H9 (cell line): ENCODE measurements at regions not wholly inside any gene's neighbourhood (a gene's known extent, or its start where the extent isn't known, plus 50 kb on each side); places are given as distances from the start of the nearest gene placed in this dataset.

Source experiments
- DNase-seq: peaks from one replicate; pipeline ENCODE4 v3.0.0-alpha.2; 2017
- H2AFZ ChIP-seq: one replicate; pipeline ENCODE4 v1.6.1; 2013; ENCODE audit warnings: mild to moderate bottlenecking, low read length, control low read depth, moderate library complexity
- H2AK5ac ChIP-seq: 2 replicates; pipeline ENCODE4 v1.6.1; 2013; ENCODE audit warnings: low read length, control low read depth, mixed read lengths; ENCODE audit not compliant: insufficient read length
- H2BK120ac ChIP-seq: one replicate; pipeline ENCODE4 v1.6.1; 2013; ENCODE audit warnings: low read depth, mild to moderate bottlenecking, low read length, control low read depth, inconsistent platforms; ENCODE audit not compliant: poor library complexity, severe bottlenecking
- H2BK12ac ChIP-seq: 2 replicates; pipeline ENCODE4 v1.6.1; 2013; ENCODE audit warnings: low read length, control low read depth, mixed read lengths, low read depth; ENCODE audit not compliant: insufficient read length
- H2BK15ac ChIP-seq: 2 replicates; pipeline ENCODE4 v1.6.1; 2013; ENCODE audit warnings: low read depth, low read length, control low read depth
- H2BK20ac ChIP-seq: one replicate; pipeline ENCODE4 v1.6.1; 2013; ENCODE audit warnings: low read depth, mild to moderate bottlenecking, low read length, control low read depth, inconsistent platforms; ENCODE audit not compliant: poor library complexity, severe bottlenecking
- H2BK5ac ChIP-seq: 2 replicates; pipeline ENCODE4 v1.6.1; 2013; ENCODE audit warnings: low read length, control low read depth, mixed read lengths; ENCODE audit not compliant: insufficient read length
- H3K14ac ChIP-seq: 2 replicates; pipeline ENCODE4 v1.6.1; 2013; ENCODE audit warnings: low read length, control low read depth; ENCODE audit not compliant: insufficient read depth
- H3K18ac ChIP-seq: 2 replicates; pipeline ENCODE4 v1.6.1; 2013; ENCODE audit warnings: low read depth, mild to moderate bottlenecking, mixed read lengths, low read length, control low read depth; ENCODE audit not compliant: insufficient read length
- H3K23ac ChIP-seq: 2 replicates; pipeline ENCODE4 v1.6.1; 2013; ENCODE audit warnings: low read length, control low read depth, mixed read lengths, low read depth; ENCODE audit not compliant: insufficient read length
- H3K23me2 ChIP-seq: 2 replicates; pipeline ENCODE4 v1.6.1; 2013; ENCODE audit warnings: low read depth, mild to moderate bottlenecking, mixed read lengths, low read length, control low read depth; ENCODE audit not compliant: insufficient read length, poor library complexity, severe bottlenecking
- H3K27ac ChIP-seq: 2 replicates; pipeline ENCODE4 v1.5.1; 2013; ENCODE audit warnings: low read length, control low read depth, mixed read lengths, low read depth; ENCODE audit not compliant: insufficient read length
- H3K27me3 ChIP-seq: 2 replicates; pipeline ENCODE4 v1.6.1; 2013; ENCODE audit warnings: low read length, control low read depth, inconsistent platforms; ENCODE audit not compliant: insufficient read depth
- H3K4ac ChIP-seq: 2 replicates; pipeline ENCODE4 v1.6.1; 2013; ENCODE audit warnings: low read depth, mild to moderate bottlenecking, control low read depth, inconsistent platforms, low read length, moderate library complexity
- H3K4me1 ChIP-seq: 2 replicates; pipeline ENCODE4 v1.6.1; 2013; ENCODE audit warnings: low read length, control low read depth, inconsistent platforms; ENCODE audit not compliant: insufficient read depth
- H3K4me2 ChIP-seq: 2 replicates; pipeline ENCODE4 v1.6.1; 2013; ENCODE audit warnings: low read length, control low read depth, mixed read lengths; ENCODE audit not compliant: insufficient read length, insufficient read depth
- H3K56ac ChIP-seq: 2 replicates; pipeline ENCODE4 v1.6.1; 2013; ENCODE audit warnings: low read depth, mild to moderate bottlenecking, mixed read lengths, low read length, control low read depth; ENCODE audit not compliant: insufficient read length
- H3K79me1 ChIP-seq: 2 replicates; pipeline ENCODE4 v1.6.1; 2013; ENCODE audit warnings: low read depth, mild to moderate bottlenecking, moderate library complexity, low read length, control low read depth, inconsistent platforms; ENCODE audit not compliant: insufficient read depth, poor library complexity, severe bottlenecking
- H3K79me2 ChIP-seq: 2 replicates; pipeline ENCODE4 v1.6.1; 2013; ENCODE audit warnings: low read length, control low read depth, inconsistent platforms; ENCODE audit not compliant: insufficient read depth
- H3K9ac ChIP-seq: 2 replicates; pipeline ENCODE4 v1.6.1; 2013; ENCODE audit warnings: low read length, control low read depth, mixed read lengths; ENCODE audit not compliant: insufficient read length; ENCODE audit errors: extremely low read depth
- H3K9me3 ChIP-seq: one replicate; pipeline ENCODE4 v1.6.1; 2013; ENCODE audit warnings: low read depth, low read length, inconsistent platforms; ENCODE audit not compliant: control insufficient read depth
- H3T11ph ChIP-seq: one replicate; pipeline ENCODE4 v1.6.1; 2013; ENCODE audit warnings: mild to moderate bottlenecking, low read length, control low read depth, inconsistent platforms
- H4K20me1 ChIP-seq: one replicate; pipeline ENCODE4 v1.6.1; 2013; ENCODE audit not compliant: control insufficient read depth, insufficient read length, insufficient read depth
- H4K5ac ChIP-seq: 2 replicates; pipeline ENCODE4 v1.6.1; 2013; ENCODE audit warnings: low read depth, mild to moderate bottlenecking, mixed read lengths, low read length, control low read depth; ENCODE audit not compliant: insufficient read length
- H4K8ac ChIP-seq: replicated peaks from 2 replicates; pipeline ENCODE4 v1.6.1; 2013; ENCODE audit warnings: low read length, control low read depth, mixed read lengths, low read depth; ENCODE audit not compliant: insufficient read length
- H4K91ac ChIP-seq: 2 replicates; pipeline ENCODE4 v1.6.1; 2013; ENCODE audit warnings: low read depth, mild to moderate bottlenecking, moderate library complexity, mixed read lengths, low read length, control low read depth; ENCODE audit not compliant: insufficient read length
- H3K27ac Mint-ChIP-seq, 3 experiments: 2 replicates in 2 of 3; 3 replicates in 1 of 3; pipeline ENCODE4 v1.8.0; 2020 to 2021; ENCODE audit warnings: mixed read lengths in 3 of 3, mild to moderate bottlenecking in 1 of 3, moderate library complexity in 1 of 3
- H3K27me3 Mint-ChIP-seq: 2 replicates; pipeline ENCODE4 v1.8.0; 2021; ENCODE audit warnings: low read depth, mild to moderate bottlenecking, moderate library complexity, mixed read lengths
- H3K36me3 Mint-ChIP-seq, 3 experiments: 2 replicates in 2 of 3; 3 replicates in 1 of 3; pipeline ENCODE4 v1.8.0; 2020 to 2021; ENCODE audit warnings: low read depth in 3 of 3, mixed read lengths in 3 of 3; ENCODE audit not compliant: insufficient read depth in 1 of 3
- H3K4me1 Mint-ChIP-seq, 2 experiments: 2 replicates each; pipeline ENCODE4 v1.8.0; 2020; ENCODE audit warnings: mixed read lengths in 2 of 2
- H3K4me3 Mint-ChIP-seq, 2 experiments: 2 replicates in 1 of 2; 3 replicates in 1 of 2; pipeline ENCODE4 v1.8.0; 2020 to 2021; ENCODE audit warnings: mild to moderate bottlenecking in 2 of 2, mixed read lengths in 2 of 2, moderate library complexity in 1 of 2
- H3K9me3 Mint-ChIP-seq, 2 experiments: 2 replicates in 1 of 2; 3 replicates in 1 of 2; pipeline ENCODE4 v1.8.0; 2020; ENCODE audit warnings: mild to moderate bottlenecking in 2 of 2, mixed read lengths in 2 of 2, moderate library complexity in 1 of 2
- WGBS: extraction: QIAGEN DNeasy Blood & Tissue Kit; methylation state at CpG from one replicate; pipeline ENCODE4 v1.1.7; 2013; ENCODE audit warnings: missing lambda C conversion rate, low lambda C conversion rate, mixed read lengths; ENCODE audit not compliant: insufficient read length; ENCODE audit errors: extremely low coverage; 5-methylcytosine and 5-hydroxymethylcytosine counted together
- TF ChIP-seq, protein P1 (sequence below): fragments of 200-600 bp; sonication (generic); conservative IDR thresholded peaks from 3 replicates; pipeline ENCODE4 v1.8.0; 2021; ENCODE audit warnings: antibody characterized with exemption, mild to moderate bottlenecking

DNA sequence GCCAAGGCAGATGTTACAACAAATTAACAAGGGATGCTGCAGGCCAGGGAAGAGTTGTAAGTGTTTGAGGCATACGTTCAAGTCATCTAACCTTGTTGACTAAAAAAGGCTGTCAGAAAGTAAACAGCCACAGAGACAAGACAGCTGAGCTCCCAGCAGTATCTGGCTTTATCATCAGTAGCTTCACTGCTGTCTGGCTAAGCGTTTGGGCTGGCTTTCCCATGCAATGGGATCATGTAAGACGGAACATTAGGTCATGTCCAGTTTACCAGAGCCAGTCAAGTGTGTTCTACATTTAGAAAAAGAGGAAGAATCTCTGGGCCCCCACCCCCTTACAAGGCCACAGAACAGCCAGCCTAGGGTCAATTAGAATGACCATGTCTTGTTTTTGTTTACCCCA, 51.3 kb upstream of the GSAP start:
- H3K56ac ChIP-seq = no peak overlapping the region
- no peak overlapping the region for H2BK5ac ChIP-seq
- no peaks in the 10 kb centered on the region for H3K79me1 ChIP-seq
- no peak overlapping the region for H4K5ac ChIP-seq
- H2BK15ac ChIP-seq = no peak overlapping the region
- no peak overlapping the region for H3K14ac ChIP-seq
- no peak overlapping the region for H4K91ac ChIP-seq
- H3K23ac ChIP-seq = no peak overlapping the region
- H3K27ac Mint-ChIP-seq = no peak overlapping the region
- no peak overlapping the region for H3T11ph ChIP-seq
- no peak overlapping the region for H3K4me2 ChIP-seq
- no peak overlapping the region for H3K18ac ChIP-seq
- no peaks in the 10 kb centered on the region for H4K20me1 ChIP-seq
- H3K4me3 Mint-ChIP-seq = no peak overlapping the region
- no peak overlapping the region for H2BK12ac ChIP-seq
- H3K23me2 ChIP-seq = no peaks in the 10 kb centered on the region
- H2AFZ ChIP-seq = no peak overlapping the region
- no peak for DNase-seq
- TF ChIP-seq, protein P1, sequence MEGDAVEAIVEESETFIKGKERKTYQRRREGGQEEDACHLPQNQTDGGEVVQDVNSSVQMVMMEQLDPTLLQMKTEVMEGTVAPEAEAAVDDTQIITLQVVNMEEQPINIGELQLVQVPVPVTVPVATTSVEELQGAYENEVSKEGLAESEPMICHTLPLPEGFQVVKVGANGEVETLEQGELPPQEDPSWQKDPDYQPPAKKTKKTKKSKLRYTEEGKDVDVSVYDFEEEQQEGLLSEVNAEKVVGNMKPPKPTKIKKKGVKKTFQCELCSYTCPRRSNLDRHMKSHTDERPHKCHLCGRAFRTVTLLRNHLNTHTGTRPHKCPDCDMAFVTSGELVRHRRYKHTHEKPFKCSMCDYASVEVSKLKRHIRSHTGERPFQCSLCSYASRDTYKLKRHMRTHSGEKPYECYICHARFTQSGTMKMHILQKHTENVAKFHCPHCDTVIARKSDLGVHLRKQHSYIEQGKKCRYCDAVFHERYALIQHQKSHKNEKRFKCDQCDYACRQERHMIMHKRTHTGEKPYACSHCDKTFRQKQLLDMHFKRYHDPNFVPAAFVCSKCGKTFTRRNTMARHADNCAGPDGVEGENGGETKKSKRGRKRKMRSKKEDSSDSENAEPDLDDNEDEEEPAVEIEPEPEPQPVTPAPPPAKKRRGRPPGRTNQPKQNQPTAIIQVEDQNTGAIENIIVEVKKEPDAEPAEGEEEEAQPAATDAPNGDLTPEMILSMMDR = no peak
- H3K4me1 Mint-ChIP-seq = no peaks in the 10 kb centered on the region
- no peak overlapping the region for H4K8ac ChIP-seq
- H3K36me3 Mint-ChIP-seq = no peaks in the 10 kb centered on the region; a peak in 1 of 7 replicates
- no peak overlapping the region for H2BK120ac ChIP-seq
- no peaks in the 10 kb centered on the region for H3K9me3 ChIP-seq
- peaks cover 8% of the 10 kb centered on the region in 2 experiments; a peak in 4 of 5 replicates for H3K9me3 Mint-ChIP-seq
- H2AK5ac ChIP-seq = no peak overlapping the region
- H2BK20ac ChIP-seq = no peak overlapping the region
- no peak overlapping the region for H3K4ac ChIP-seq
- WGBS = no CpG with 5 or more reads among the region's 3 CpGs
- H3K27me3 ChIP-seq = no peaks in the 10 kb centered on the region
- H3K27me3 Mint-ChIP-seq = no peaks in the 10 kb centered on the region
- H3K27ac ChIP-seq = no peak overlapping the region
- no peaks in the 10 kb centered on the region for H3K79me2 ChIP-seq
- H3K9ac ChIP-seq = no peak overlapping the region
- no peaks in the 10 kb centered on the region for H3K4me1 ChIP-seq
